Activated CD4-positive, alpha-beta T cell treated with anti-CD3 and anti-CD28 coated beads, Interleukin-2, Interleukin-6, amounts not matched to agents 100 ng/mL and 50 ng/mL, durations not matched to agents 16 hours and 8 hours (primary cell): ENCODE measurements at regions not wholly inside any gene's neighbourhood (a gene's known extent, or its start where the extent isn't known, plus 50 kb on each side); places are given as distances from the start of the nearest gene placed in this dataset.
"Not testable (repeated sequence)": the region's sequence is repeated elsewhere in the genome, so short reads cannot be mapped to it uniquely, and the experiment has no call there.

Source experiments
- DNase-seq: peaks from one replicate; pipeline ENCODE4 v3.0.0-alpha.2; 2020

DNA sequence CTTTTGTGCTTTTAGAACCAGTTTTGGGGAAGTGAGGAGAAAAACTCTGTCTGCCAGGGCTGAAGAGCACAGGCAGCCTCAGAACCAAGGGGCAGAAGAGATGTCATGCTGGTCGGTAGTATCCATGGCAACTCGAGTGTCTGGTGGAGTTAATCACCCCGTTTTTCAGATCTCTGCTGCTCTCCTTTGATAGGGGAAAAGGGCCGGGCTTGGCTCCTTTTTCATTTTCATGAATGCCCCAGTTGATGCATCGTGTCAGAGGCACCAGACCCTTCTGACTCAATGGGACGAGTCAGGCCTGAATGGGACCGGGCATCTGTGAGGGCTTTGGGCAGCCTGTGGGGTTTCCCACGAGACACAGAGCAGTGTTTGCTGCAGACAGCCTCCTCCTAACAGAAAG, 304.6 kb downstream of the ABCC12 start:
- DNase-seq = no peak

DNA sequence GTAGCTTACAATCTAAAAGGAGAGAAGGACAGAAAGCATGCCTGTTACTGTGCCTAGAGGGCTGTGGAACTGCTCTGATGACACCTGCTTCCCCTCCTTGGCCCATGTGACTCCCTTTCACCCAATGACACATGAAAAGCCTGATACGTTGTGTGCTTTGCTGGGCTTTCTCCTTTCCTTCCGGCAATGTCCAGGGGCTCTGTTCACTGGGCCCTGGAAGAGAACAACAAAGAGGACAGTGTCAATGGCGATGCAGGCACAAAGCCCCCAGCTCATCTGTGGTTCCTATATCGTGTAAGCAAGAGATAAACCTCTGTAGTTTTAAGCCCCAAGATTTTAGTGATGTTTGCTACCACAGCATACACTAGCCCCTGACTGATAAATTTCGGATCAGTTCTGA, 306.1 kb downstream of the ABCC12 start:
- DNase-seq = no peak

DNA sequence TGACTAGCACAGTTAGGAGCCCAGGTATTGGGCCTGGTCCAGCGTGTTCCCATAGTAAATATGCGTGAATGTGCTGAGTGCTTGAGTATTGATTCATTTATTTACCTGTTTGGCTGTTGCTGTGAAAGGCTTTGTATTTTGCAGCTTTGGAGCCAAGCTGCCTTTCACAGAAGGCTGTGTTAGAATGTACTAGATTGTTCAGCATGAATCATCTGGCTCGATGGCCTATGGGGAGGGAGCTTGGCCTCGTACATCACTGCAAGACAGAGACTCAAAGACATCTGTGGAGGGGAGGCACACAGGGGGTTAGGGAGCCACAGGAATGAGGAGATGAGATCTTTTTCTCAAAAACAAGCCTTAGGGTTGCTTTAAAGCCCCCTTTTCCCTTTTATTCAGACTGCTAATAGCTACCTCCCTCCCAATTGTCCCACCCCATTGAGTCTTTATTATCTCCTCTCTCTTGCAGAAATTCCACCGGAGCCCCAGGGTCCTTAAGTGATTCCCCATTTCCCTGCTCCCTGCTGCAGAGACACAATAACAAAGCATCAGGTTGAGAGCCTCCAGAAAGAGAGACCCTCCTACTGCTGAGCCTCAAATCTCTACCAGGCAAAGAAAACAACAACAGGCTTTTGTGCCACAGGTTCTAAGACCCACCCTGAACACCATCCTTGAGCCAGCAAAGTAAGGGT, 307.2 kb downstream of the ABCC12 start:
- DNase-seq = no peak

DNA sequence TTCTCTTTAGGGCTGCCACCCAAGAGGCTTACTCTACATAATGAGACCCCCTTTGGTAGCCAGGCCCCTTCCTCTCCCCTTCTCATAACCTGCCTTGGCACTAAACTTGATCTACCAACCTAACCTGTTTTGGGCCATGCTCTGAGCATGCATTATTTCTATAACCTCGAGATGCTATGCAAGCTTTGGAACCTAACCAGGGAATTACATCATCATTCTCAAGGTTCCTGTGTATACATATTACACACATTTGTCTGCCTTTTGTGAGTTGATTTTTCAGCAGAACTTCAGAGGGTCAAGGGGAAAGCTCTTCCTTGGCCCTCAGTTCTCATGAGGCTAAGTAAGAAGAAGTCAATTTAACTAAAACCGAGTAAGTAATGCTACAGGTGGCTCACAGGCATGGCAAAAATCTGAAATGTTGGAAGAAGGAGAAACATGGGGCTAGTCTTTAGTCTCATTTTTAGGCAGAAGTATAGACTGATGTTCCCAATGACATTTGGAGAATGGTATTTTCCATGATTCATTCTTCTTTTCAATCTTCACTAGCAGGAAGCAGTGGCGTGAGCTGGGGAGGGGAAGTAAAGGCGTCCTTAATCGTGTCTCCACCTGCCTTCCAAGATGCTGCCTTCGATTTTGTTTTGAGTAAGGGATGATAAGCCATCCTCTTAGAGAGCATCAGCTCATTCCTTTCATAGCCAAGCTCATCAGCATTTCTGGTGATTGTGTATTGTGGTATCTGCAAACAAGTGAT, 308.4 kb downstream of the ABCC12 start:
- no peak for DNase-seq

DNA sequence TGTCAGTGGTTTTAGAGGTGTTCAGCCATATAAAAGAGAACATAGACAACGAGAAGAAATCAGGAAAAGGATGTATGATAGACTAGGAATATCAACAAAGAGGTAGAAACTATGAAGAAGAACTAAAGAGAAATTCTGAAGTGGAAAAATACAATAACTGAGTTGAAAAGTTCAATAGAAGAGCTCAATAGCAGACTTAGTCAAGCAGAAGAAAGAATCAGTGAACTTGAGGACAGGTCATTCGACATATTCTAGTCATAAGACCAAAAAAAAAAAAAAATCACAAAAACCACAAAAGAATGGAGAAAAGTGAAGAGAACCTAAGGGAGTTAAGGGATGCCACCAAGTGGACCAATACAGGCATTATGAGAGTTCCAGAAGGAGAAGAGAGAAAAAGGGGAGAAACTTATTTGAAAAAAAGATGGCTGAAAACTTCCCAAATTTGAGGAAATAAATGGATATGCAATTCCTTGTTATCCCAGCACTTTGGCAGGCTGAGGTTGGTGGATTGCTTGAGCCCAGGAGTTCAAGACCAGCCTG, 321.2 kb downstream of the ABCC12 start:
- no peak for DNase-seq

DNA sequence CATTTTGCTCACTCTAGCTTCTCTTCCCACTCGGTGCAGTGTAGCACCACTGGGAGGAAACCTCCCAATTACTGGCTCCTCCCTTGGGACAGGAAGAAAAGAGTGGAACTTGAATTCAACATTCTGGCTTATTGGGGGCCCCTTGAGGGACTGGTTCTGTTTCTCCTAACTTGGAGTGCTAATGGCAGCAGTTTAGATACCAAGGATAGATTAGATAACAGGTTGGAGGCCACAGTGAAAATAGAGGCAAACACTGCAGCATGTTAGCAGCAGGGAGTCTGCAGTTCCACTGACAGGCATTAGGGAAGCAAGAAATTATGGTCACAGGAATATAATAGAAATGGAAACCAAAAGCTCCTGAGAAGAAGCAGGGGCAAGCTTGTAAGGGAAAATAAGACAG, 322.0 kb downstream of the ABCC12 start:
- DNase-seq = no peak

DNA sequence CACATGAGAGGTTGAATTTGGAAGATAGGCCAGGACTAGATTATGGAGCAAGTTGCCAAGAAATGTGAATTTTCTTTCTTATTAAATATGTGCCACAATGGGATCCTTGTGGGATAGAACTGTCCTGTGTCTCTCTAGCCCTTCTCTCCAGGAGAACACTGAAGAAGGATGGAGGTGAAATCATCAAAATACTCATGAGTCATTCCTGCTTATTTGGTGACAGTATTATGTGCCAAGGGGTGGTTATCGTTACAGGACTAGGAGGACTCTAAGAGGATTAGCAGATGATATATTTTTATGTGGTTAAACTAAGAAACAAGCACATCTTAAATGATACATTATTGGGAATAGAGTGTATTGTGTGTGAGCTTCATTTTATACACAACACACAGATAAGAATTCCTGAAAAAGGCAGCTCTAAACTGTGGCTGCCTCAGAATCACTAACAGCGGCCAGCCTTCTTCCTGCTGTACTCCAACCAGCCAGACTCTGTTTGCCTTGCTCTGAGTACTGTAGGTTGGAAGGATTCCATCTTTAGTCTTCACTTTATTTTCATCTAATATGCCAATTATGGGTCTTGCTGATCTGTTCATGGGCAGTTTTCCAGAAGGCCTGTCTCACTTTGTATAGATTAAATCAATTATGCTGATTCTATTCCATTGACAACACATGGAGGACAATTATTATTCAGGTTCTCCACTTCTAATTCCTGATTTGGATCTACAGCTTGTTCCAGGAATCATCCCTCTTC, 325.8 kb downstream of the ABCC12 start:
- DNase-seq = no peak

DNA sequence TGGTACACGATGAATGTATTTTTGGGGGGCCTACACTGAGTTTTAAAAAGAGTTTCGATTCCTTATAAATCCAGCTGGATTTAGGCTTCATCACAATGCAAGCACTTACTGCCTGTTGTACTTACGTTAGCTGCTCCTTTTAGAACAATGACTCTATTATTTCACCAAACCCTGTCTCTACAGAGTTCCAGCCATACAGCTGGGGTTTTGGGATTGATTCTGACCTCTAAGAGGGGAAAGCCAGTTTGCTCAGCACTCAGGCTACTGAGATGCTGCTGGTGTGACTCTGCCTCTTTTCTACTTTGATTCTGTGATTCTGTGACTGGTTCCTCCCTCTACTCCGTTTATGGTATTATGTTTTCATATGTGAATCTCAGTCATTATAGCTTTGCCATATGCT, 329.7 kb downstream of the ABCC12 start:
- no peak for DNase-seq

DNA sequence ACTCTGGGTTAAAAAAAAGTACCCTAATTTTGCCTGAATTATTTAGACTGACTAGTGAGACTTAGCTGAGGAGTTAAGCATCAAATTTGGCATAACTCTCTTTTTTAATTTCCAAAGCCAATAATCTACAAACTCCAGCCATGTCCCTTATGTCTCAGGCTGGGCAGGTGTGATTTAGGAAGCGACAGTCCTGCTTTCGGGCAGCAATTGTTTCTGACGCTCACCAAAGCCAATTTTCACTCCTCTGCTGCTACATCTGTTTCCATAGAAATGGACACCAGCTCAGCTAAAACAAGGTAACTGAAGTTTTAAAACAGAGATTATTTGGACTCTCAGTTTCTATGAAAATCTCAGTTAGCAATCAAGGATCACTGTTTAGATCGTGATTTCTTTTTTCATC, 338.7 kb downstream of the ABCC12 start:
- DNase-seq = no peak

DNA sequence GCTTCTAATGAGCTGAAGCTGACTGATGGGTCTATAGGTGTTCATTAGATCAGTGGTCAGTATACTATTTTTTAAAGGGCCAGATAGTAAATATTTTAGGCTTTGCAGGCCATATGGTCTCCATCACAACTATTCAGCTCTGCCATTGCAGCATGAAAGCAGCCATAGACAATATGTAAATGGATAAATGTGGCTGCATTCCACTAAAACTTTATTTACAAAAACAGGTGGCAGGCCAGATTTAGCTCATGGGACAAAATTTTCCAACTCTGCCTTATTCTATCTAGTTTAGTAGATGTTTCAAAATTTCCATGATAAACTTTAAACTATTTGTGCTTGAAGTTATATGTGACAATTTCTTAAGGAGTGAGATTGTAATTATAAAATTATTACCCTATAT, 339.3 kb downstream of the ABCC12 start:
- DNase-seq = no peak

DNA sequence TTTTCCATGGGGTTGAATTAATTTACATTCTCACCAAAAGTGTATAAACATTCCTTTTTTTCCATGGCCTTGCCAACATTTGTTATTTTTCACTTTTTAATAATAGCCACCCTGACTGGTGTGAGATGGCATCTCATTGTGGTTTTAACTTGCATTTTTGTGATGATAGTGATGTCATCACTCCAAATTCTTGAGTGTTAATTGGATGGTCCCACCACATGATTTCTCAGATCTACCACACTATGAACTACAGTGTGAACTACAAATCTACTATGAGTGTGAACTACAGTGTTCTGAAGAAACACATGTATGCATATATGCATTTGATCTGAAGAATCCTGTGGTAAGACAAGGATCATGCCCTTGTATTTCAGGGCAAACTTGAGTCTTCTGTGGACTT, 340.1 kb downstream of the ABCC12 start:
- no peak for DNase-seq

DNA sequence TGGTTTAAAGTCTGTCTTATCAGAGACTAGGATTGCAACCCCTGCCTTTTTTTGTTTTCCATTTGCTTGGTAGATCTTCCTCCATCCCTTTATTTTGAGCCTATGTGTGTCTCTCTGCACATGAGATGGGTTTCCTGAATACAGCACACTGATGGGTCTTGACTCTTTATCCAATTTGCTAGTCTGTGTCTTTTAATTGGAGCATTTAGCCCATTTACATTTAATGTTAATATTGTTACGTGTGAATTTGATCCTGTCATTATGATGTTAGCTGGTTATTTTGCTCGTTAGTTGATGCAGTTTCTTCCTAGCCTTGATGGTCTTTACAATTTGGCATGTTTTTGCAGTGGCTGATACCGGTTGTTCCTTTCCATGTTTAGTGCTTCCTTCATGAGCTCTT, 344.0 kb downstream of the ABCC12 start:
- DNase-seq = not testable (repeated sequence)

DNA sequence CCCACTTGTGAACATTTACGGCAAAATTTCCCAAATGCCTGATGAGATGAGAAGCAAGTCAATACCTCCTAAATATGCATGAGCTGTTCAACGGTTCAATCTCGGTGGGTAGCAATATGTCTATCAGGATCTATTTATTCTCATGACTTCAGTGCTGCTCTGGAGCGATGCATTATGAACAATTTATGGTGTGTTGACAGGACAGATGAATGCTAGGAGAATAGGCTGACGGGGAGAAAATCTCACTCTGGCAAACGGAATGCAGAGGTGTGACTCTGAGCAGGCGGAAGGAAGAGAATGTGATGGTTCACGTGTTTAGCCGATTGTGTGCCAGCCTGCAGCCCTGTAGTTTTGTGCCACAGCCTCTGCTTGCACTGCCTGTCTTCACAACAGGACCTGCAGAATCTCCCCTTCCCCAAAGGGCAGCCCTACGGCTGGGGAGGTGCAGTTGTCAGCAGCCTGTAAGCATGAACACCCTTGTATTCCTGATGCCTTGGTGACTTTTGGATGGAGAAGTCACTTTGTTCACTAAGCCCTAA, 345.2 kb downstream of the PHKB start:
- DNase-seq = no peak

DNA sequence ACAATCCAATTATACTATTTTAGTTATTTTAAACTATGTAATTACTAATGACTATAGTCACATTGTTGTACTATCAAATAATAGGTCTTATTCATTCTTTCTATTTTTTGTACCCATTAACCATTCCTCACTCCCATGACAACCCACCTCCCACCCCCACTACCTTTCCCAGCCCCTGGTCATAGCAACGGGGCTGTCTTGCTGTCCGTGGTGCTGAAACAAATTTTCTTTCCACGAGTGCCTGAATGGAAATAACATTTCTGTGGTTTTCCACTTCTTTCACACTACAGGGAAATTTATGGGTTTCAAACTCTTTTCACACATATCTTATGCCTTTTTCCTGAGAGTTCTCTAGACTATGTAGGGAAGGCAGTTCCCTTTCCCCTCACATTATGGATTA, 326.6 kb downstream of the PHKB start:
- DNase-seq = no peak

DNA sequence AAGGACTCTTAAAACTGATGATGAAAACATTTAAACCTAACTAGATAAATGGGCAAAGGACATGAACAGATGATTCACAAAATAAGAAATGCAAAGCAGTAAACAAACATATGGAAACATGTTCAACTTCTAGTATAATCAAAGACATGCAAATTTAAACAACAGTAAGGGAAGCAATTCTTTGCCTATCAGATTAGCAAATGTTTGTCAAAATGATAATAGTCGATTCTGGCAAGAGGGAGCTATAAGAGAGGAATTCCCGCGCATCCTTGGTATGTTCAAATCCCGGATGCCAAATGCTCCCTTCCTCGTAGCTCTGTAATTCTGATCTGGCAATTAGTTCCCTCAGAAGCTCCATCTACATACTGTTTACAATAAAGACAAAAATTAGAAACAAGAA, 320.5 kb downstream of the PHKB start:
- DNase-seq = no peak

DNA sequence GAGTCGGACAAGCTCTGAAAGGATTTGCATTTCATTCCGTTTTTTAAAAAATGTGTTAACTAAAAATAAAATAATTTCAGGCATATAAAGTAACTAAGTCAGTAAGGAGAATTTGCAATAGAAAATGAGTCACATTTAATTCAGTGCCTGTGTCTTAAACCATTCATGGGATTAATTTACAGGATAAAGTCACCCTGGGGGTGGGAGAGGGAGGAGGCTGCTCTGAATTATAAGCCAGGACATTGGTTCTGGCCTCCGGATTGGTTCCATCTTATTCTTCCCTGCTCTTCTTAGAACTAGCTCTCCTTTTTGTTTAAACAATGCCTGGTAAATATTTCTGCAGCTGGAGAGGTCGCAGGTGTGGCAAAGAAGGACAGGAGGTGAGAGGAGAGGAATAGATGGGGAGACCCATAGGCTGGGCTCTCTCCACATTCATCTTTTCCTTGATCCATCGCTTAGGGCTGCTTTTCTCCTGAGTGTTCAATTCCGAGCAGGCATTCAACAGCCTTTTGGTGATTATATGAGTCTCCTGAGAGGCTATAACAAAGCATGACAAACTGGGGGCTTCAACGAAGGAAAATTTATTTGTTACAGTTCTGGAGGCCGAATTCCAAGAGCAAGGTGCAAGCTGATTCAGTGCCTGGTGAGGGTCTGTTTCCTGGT, 319.2 kb downstream of the PHKB start:
- DNase-seq = no peak

DNA sequence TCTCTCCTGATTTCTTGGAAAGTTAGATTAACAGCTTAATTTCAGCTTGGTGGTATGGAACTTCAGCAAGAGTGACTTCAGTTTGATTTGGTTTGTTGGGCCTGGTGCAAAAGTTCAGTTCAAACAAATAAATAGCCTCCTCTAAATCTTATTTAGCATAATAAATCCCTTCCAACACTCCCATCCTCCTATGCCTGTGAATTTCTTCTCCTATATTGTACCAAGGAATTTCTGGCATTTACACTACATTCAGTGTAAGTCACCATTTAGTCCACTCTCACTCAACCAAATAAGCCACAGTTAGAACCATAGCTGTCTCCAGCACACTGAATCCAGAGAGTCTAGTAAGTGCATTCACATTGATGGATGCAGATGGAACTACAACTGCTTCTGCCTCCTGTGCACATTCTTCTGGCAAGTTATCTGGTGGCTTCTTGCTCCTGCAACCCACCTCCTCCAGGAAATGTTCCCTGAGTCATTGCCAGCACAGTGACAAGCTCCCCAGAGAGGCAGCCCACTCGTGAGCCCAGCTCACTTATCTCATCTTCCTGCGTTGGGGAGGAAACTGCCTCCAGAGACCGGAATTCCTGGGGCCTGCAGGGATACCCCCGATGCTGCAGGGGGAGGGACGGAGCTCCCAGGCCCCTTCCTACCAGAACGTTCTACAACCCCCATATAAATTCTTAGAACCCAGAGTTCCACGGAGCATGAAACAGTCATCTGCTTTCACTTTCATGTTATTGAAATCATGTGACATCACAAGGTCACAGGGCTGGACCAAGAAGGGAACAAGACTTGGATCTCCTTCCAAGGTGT, 318.3 kb downstream of the PHKB start:
- DNase-seq = peak; percentile 32

DNA sequence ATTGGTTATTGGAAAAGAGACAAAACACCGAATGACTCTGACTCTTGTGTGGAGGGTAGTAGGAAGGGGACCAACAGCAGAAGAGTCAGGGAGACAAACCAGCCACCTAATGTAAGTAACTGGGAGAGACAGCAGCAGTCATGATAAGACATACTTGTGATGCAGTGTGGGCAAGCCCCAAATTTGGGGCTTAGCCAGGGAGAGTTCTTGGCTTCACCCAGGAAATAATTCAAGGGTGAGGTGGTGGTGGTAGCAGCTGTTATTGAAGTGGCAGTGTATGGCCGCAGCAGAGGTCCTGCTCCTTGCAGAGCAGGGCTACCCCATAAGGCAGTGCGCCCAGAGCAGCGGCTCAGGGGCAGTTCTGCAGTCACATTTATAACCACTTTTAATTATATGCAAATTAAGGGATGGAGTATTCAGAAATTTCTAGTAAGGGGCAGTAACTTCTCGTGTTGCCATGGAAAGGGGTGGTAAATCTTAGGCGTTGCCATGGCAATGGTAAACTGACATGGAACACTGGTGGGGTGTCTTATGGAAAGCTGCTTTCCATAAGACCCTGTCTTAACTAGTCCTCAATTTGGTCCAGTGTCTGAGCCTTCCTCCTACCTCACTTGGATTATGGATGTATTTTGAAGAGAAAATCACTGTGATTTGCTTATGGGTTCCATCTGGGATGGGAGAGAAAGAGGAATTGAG, 317.1 kb downstream of the PHKB start:
- no peak for DNase-seq

DNA sequence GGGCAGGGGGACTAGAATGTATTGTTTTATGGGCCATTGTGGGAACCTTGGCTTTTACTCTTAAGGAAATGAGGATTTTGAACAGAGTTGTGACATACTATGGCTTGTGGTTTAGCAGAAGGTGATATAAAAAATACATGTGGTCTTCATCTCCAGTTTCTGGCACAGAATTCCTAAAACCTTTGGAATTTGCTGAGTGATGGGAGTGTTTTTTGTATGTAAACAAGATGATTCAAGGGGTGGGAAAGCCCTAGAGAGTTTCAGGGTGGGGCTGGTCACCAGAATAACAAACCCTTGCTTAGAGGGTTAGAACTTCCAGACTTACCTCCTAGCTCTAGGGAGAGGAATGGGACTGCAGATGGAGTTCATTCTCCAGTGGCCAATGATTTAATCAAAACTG, 316.1 kb downstream of the PHKB start:
- no peak for DNase-seq

DNA sequence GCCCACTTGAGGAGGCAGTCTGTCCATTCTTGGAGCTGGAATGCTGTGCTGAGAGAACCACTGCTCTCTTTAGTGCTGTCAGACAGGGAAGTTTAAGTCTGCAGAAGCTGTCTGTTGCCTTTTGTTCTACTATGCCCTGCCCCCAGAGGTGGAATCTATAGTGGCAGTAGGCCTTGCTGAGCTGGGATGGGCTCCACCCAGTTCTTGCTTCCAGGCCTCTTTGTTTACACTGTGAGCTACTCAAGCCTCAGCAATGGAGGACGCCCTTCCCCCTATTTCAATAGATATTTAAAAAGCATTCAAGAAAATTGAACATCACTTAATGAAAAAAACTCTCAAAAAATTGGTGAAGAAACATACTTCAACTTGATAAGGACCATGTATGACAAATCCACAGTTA, 313.5 kb downstream of the PHKB start:
- DNase-seq = no peak

DNA sequence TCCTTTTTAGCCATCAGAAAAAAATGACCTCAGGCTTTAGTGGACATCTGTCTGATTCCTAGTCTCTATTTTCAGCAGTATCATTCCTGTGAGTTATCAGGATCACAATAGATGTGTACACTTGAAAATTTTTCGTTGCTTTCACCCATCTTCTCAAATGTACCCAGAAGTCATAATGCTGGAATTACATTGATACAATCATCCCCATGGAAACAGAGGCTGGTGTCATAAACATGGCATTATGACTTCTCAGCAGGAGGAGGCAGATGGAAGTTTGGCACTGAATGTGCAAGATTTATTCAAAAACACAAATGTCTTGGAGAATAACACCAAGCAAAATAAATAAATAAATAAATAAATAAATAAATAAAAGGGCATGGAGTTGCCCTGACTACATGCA, 292.5 kb downstream of the PHKB start:
- no peak for DNase-seq
